GM19455 (cell line): ENCODE measurements at regions not wholly inside any gene's neighbourhood (a gene's known extent, or its start where the extent isn't known, plus 50 kb on each side); places are given as distances from the start of the nearest gene placed in this dataset.
"Not testable (repeated sequence)": the region's sequence is repeated elsewhere in the genome, so short reads cannot be mapped to it uniquely, and the experiment has no call there.

Experiments
- ATAC-seq: cut with Tn5 transposase; IDR thresholded peaks from one replicate; pipeline ENCODE4 v1.9.1; 2021; ENCODE audit not compliant: unreplicated experiment

DNA sequence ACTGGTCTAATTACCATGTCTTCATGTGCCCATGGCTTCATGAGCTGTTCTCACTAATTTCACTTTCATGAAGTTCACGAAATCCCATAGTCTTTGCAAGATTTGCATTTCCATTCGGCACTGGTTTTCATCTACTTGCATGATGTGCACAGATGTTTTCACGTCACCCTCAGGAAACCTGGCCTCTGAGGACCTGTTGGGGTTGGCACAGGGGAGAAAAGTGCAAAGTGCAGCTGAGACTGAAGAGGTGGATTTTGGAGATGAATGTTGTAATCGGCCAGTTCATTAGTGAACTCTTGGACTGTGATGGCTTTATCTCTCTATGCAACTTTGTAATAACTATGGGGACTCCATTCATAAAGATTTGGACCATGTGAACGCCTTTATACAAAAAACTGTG lies 80.2 kb upstream of the SULF2 start:
- no peak for ATAC-seq

DNA sequence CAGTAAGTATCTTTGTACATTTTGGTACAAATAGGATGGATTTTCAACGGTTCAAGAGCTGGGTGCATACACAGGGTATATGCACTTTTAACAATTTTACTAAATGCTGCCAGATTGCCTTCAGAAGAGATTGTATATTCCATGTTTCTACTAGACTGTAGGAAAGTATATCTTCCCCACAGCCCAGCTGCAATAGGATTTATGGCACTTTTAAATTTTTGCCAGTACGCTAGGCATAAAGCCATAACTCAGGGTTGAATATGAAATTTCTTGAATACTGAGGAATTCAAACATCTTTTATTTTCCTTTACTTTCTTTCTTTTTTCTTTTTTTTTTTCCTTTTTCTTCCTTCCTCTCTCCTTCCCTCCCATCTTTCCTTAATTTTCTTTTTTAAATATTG lies 78.7 kb upstream of the SULF2 start:
- ATAC-seq: no peak

DNA sequence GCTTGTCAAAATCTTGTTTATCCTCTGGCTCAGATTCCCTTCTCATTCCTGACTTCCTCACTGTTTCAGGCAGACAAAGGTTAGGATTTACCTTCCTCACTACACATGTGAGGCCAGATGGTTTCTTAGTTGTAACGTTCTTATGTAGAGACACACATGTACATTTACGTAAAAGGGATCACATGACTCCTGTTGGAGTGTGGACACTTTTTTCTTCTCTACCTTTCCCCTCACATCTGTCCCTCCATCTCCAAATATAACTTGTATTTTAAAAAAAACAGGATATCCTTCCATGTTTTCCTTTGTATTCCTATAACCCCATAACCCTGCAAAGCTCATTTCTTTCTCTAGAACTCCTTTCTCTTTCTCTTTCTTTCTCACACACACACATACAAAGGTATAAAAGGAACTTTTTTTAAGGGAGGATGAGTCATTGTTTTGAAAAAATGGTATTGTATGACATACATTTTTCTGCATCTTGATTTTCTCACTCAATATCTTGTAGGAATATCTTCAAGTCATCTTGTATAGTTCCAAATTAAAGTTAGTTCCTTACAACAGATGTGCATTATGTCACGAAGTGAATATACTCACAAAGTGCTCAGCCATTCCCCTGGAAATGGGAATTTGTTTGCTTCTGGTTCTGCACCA lies 78.2 kb upstream of the SULF2 start:
- ATAC-seq: no peak

DNA sequence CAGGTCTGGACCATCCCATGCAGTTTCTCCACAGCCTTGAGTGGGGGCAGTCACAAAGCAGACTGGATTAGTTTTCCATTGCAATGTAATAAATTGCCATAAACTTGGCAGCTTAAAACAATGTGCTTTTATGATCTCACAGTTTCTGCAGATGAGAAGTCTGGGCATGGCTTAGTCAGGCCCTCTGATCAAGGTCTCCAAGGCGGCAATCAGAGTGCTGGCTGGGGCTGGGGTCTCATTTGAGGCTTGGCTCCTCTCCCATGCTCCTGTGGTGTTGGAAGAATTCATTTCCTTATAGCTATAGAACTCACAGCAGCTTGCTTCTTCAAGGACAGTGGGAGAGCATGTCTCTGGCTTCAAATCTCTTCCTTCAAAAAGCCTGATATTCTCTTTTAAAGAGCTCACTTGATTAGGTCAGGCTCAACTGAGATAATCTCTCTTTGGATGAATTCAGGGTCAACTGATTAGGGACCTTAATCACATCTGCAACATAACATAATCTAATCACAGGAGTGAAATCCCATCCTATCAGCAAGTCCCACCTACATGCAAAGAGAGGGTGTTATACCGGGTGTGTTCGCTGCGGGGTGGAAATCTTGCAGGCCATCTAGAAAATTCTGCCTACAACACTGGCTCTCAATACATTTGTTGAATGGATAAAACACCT lies 77.4 kb upstream of the SULF2 start:
- ATAC-seq: no peak

DNA sequence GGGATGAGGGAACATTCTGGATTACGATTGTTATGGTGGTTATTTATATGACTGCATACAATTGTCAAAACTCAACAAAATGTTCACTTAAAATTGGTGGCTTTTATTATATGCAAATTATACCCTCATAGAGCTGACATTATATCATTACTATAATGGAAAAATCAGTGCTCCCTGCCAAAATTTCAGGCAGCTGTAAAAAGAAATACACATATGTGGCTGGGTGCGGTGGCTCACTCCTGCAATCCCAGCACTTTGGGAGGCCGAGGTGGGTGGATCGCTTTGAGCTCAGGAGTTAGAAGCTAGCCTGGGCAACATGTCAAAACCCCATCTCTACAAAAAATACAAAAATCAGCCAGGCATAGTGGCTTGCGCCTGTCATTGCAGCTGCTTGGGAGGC lies 75.8 kb upstream of the SULF2 start:
- ATAC-seq: no peak

DNA sequence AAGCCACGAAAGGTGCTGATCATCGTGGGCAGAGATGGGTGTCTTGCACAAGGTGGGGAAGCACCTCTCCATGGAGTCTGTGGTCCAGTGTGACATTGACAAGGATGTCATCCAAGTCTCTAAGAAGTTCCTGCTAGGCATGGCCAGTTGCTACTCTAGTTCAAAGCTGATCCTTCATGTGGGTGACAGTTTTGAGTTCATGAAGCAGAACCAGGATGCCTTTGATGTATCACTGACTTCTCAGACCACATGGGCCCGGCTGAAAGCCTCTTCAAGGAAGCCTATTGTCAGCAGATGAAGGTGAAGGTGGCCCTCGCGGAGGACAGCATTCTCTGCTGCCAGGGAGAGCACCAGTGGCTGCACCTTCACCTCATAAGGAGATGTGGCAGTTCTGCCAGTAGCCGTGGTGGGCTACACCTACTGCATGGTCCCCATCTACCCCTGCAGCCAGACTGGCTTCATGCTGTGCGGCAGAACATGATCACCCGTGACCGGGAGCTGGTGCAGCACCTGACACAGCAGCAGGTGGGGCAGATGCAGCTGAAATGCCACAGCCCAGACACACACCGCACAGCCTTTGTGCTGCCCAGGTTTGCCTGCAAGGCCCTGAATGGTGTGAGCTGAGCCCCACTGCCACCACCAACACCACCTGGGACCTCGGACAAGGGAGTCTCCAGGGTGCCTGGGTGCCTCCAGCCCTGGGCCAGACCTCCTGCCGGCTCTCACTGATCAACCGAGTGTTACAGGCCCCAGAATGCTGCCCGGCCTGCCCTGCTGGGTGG lies 75.0 kb upstream of the SULF2 start:
- ATAC-seq: no peak

DNA sequence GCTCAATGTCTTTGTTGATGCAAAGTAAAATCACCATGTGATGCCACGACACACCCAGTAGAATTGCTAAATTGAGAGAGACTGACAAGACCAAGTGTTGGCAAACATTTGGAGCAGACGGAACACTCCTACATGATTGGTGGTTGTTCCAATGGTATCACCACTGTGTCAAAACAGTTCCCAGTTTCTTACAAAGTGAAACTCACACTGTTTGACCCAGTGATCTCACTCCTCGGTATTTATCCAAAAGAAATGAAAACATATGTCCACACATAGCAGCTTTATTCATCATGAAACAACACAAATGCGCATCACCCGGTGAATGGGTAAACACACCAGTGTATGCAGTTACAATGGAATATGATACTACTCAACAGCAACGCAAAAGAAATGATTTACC lies 74.0 kb upstream of the SULF2 start:
- ATAC-seq: no peak

DNA sequence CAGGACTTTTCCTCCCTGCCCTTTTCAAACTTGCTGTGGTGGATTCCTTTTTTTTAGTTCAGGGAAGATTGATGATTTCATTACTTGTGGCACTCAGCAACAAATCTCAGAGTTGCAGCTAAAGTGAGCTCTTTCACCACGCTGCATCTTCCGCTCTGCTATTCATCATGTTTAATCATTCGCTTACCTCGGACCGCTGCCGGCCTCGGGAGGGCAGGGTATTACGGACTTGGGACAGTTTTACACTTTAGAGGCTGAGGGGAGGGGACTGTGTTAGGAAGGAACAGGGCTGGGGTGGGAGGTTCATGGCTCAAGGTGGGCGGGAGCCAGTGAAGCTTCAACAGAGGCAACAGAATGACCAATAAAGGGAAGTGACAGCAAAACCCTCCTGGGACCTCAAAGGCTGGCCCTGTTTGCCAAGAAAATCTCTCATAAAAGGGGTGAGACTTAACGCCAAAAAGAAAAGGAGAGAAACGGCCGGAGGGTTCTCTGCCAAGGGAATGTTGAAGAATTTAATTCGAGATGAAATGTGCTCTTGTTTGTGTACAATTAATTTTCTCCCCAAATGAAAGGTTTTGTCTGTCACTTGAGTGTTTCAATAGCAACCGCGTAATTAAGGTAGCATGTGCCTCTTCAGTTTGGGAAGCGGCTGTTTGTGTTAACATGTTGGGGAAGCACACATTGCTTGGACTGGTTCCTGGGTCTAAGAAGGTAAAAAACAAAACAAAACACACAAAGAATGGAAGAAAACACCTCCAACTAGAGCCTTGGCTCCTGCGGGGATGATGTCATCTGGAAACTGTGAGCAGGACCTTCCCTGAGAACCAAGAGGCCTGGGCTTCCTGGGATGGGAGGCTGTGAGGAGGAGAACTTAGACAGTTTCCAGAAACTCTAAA lies 72.5 kb upstream of the SULF2 start:
- no peak for ATAC-seq

DNA sequence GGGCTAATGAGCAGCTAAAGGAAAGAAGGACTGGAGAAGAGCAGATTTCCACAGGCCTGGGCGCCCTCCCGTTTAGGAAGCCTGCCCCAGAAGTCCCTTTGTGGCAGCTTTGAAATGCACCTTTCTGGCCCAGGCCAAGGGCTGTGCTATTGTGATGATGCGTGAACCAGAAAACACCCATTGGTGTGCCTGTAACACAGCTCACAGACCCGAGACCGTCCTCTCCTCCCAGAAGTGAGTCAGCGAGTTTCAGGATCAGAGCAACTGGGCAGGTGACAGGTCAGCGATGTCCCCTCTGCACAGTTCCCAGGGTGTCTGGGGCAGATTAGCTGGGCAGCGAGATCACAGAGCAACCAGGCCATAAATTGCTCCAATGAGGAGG lies 71.9 kb upstream of the SULF2 start:
- no peak for ATAC-seq

DNA sequence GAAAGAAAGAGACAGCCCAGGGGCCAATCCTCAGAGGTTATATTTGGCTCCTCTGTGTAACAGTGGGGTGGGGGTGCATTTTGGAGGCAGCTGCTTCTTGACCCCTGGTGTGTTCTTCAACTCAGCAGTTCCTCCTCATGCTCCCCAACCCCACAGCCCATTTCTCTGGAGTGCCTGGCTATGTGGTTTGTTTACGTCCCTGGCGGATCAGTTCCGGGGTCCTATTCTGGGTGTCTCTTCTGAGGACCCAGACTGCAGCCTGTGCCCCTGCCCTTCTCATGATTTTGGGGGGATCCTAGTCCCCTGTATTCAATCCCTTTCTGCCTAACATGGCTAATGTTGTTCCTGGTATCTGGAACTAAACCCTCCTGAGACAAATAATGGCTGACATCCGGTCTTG lies 70.5 kb upstream of the SULF2 start:
- ATAC-seq: no peak

DNA sequence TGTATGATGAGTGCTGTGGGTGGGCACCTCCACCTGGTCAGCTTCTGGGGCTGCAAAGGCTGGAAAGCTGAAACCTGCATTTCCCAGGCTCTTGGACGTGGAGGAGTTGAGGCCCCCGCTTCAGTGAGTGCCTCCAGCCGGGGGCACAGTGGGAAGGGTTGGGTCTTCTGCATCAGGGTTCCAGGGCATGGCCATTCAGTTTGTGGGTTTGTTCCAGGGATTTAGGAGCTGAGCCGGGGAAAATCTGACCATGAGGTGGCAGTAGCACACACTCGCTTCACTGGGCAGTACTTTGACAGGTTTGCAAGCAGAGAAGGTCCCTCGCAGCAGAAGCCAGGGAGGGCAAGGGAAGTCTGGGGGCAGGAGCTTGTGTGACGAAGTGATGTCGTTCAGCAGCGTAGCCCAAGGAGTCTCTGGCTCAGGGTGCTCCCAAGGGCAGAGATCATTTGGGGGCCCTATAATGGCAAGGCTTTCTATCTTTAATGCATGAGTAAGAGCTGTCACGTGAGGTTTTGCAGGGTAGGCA lies 69.5 kb upstream of the SULF2 start:
- ATAC-seq: no peak

DNA sequence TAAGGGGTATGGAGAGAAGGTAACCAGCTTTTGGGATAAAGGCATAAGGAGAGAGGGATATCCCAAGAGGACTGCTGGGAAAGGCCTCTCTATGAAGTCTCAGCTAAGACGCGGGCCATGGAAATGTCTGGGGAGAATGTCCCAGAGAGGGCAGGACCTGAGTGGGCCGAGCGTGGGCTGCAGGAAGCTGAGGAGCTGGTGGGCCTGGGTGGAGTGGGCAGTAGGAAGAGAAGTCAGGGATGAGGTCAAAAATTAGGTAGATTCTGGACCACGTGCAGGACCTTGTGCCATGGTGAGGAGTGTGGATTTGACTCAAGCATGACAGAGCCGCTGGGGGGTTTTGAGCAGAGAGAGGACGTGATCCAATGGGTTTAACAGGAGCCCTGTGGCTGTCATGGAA lies 66.5 kb upstream of the SULF2 start:
- no peak for ATAC-seq

DNA sequence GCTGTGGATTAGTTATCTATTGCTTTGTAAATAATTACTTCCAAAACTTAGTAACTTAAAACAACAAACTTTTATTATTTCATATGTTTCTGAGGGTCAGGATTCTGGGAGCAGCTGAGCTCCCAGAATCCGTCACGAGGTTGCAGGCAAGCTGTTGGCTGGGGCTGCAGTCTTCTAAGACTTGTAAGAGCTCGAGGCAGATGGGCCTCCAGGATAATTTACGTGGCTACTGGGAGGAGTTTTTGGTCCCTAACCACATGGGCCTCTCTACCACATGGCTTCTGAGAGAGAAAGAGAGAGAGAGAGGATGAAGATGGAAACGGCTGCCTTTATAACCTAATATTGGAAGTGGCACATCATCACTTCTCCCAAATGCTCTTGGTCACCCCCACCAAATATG lies 64.9 kb upstream of the SULF2 start:
- no peak for ATAC-seq

DNA sequence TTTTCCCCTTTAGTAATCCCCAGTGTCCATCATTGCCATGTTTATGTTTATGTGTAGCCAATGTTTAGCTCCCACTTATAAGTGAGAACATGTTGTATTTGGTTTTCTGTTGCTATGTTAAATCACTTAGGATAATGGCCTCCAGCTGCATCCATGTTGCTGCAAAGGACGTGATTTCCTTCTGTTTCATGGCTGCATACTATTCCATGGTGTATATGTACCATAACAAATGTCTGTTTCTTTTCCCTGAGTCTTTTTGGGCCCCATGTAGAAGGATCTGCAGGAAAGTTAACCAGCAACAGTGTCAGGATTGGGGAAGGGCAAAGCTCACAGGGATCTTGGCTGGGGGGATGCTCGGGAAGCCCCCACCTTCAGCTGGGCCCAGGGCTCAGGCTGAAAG lies 64.3 kb upstream of the SULF2 start:
- no peak for ATAC-seq

DNA sequence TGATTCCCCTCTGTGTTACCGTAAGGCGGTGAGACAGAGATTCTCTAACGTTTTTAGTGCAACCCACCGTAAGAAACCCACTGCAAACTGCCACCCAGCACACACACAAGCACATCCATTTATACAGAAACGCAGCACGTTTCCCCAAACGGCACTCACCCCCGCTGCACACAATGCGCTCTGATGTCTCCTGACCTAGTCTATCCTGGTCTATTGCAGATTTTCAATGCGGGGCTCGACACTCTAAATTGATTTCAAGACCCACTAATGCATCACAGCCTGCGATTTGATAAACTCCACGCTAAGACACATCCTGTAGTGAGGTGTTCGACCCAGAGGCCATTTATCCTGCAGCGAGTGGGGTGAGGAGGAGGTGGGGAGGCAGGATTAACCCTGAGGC lies 63.7 kb upstream of the SULF2 start:
- ATAC-seq: no peak

DNA sequence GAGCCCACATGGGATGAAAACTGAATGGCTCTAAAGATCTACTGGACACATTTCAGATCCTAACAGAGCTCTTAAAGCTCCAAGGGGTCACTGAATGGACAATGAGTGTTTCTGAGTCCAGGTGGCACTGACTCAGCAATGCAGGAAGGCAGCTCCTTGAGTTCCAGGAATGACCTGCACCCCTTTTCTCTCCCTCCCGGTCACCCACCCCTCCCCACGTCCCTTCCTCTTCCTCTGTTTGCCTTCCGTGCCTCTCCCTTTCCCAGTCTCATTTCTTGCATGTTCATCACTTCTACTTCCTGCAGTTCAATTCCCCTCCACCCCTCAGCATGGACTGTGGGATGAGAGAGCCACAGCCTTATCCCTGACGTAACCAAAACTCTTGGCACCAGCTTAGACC lies 63.3 kb upstream of the SULF2 start:
- not testable (repeated sequence) for ATAC-seq

DNA sequence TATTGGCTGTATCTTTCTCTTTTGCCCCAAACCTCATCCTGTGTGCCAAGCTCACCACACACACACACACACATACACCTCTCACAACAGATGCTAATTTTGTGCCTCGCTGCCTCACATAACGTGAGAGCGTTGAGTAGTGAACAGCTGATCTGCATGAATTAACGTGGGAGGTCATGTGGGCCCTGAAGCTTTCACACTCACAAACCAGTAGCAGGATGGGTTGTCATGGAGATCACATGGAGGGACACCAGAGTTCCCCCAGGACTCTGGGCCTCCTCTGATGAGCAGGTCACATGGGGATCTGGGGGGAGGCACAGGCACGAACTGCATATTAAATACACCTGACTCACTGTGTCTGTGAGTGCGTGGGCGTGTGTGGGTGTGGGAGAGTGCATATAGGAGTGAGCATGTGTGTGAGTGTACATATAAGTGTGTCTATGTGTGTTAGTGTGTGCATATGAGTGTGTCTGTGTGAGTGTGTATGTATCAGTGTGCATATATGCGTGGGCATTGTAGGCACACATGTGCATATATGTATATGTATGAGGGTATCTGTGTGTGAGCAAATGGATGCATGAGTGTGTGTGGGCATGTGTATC lies 62.7 kb upstream of the SULF2 start:
- no peak for ATAC-seq

DNA sequence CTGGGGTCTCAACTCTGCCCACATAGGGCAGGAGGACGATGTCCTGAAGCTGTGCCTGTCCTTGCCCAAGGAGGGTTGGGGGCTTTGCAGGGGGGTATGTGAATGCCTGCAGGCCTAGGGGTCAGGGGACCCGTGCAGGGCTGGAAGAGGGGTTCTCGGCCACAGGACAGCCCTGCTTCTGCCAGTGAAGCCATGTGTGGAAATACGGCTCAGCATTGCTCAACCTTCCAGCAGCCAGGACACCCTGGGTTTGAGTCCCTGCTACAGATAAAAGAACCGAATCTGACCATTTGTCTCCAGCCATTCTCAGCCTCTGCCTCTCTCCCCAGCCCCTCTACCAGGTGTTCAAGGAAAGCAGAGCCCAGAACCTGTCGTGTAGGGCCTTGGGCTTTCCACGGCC lies 61.9 kb upstream of the SULF2 start:
- not testable (repeated sequence) for ATAC-seq

DNA sequence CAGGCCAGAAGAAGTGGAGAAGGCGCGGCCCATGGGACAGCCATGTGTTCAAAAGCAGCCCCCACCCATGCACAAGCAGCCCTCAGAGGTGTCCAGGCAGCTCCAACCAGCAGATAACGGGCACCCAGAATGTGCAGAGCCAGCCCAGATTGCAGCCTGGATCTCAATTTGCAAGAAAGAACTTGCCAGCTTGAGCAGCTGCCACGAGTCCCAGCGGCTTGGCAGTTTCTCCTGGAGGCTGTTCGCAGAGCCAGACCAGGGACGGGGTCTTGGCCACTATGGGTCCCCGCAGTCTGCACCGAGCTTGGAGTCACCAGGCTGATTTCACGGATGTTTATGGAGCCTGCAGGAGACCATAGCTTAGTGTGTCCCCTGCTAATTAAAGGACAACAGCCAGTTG lies 61.4 kb upstream of the SULF2 start:
- ATAC-seq: not testable (repeated sequence)

DNA sequence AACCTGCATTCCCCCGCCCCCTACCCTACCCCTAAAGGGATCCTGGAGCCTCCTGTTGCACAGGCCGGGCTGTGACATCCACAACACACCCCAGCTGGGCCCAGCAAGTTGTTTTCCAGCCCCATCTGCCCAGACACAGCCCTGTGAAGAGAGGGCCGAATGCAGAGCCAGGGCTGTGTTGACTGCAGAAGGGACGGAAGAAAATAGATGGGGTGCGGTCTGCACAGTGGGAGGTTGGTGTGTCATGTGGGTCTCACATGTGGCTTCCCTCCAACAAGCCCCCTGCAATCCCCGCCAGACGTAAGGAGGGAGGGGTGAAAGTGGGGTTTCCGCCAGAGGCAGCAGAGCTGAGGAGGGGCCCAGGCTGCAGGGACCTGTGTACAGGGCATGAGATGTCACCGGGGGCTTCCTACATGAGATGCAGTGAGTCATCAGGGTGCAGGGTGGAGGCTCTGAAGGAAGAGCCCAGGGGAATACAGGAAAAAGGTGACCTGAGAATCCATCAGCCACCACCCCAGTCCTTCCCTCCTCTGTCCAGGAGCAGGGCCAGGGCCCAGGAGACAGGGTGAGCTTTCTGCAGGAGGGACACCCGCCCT lies 60.2 kb upstream of the SULF2 start:
- not testable (repeated sequence) for ATAC-seq
